ENCODE measurements at regions not wholly inside any gene's neighbourhood (a gene's known extent, or its start where the extent isn't known, plus 50 kb on each side); places are given as distances from the start of the nearest gene placed in this dataset.

DNA sequence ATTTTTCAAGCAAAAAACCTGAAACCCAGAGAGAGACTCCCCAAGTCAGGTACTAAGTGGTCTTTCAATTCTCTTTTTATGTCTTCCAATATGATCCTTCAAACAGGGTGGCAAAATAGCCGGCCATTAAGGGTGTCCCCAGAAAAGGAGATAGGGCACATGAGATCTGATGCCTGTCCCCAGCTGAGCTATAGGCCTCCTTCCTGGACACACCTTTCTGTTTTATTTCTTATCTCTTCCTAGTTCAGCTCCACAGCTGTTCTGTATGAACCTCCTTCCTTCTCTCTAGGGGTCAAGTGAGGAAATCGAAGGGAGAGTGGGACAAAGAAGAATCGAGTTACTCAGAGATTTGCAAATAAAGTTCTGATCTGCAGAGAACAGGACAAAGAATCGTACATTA is 112.4 kb upstream of the ATP1A1 start:
- no peak for DNase-seq
- no peaks in the 10 kb centered on the region for H4K20me1 ChIP-seq (ENCODE audit: insufficient read depth, low read depth, low read length)
- H2AFZ ChIP-seq (ENCODE audit: low read length), result no peak overlapping the region
- no peaks in the 10 kb centered on the region for H3K9me3 ChIP-seq (ENCODE audit: low read length)
- no peaks in the 10 kb centered on the region for H3K79me2 ChIP-seq (ENCODE audit: low read length)
- no peak overlapping the region for H3K4me3 ChIP-seq (ENCODE audit: low read length)
- no peaks in the 10 kb centered on the region for H3K36me3 ChIP-seq (ENCODE audit: insufficient read depth, low read length)
- H3K9me2 ChIP-seq (replicated peaks; ENCODE audit: insufficient read depth, low read length), result no peaks in the 10 kb centered on the region
- H3K9ac ChIP-seq (ENCODE audit: low read length), result no peak overlapping the region
- no peaks in the 10 kb centered on the region for H3K27me3 ChIP-seq (ENCODE audit: low read length)
- H3K27ac ChIP-seq (ENCODE audit: low read length), result no peak overlapping the region
- H3K4me2 ChIP-seq (ENCODE audit: low read depth, low read length, poor library complexity, severe bottlenecking), result no peak overlapping the region
- H3K4me1 ChIP-seq (ENCODE audit: low read length), result peaks cover 68% of the 10 kb centered on the region

DNA sequence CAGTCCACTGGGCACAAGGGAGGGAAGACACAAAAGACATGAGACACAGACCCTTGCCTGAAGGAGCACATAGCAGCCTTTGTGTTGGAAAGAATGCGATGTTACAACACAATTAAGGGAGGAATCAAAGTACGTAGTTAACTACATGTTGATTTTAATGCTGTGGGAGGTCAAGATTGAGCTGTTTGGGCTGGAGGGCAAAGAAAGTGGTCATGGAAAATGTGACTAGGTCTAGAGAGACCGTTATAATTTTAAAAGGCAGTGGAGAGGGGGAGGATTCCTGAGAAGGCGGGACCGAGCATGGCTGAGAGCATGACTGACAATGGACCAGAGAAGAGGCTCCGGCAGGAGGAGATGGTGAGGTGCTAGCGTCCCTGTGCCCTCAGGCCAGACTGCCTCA is 111.8 kb upstream of the ATP1A1 start:
- no peak overlapping the region for H3K4me3 ChIP-seq (ENCODE audit: low read length)
- H3K36me3 ChIP-seq (ENCODE audit: insufficient read depth, low read length), result no peaks in the 10 kb centered on the region
- no peak overlapping the region for H3K4me2 ChIP-seq (ENCODE audit: low read depth, low read length, poor library complexity, severe bottlenecking)
- no peaks in the 10 kb centered on the region for H4K20me1 ChIP-seq (ENCODE audit: insufficient read depth, low read depth, low read length)
- no peaks in the 10 kb centered on the region for H3K9me3 ChIP-seq (ENCODE audit: low read length)
- no peak overlapping the region for H2AFZ ChIP-seq (ENCODE audit: low read length)
- peaks cover 62% of the 10 kb centered on the region for H3K4me1 ChIP-seq (ENCODE audit: low read length)
- H3K79me2 ChIP-seq (ENCODE audit: low read length), result no peaks in the 10 kb centered on the region
- no peak for DNase-seq
- no peaks in the 10 kb centered on the region for H3K9me2 ChIP-seq (replicated peaks; ENCODE audit: insufficient read depth, low read length)
- H3K27ac ChIP-seq (ENCODE audit: low read length), result no peak overlapping the region
- H3K27me3 ChIP-seq (ENCODE audit: low read length), result no peaks in the 10 kb centered on the region
- no peak overlapping the region for H3K9ac ChIP-seq (ENCODE audit: low read length)

DNA sequence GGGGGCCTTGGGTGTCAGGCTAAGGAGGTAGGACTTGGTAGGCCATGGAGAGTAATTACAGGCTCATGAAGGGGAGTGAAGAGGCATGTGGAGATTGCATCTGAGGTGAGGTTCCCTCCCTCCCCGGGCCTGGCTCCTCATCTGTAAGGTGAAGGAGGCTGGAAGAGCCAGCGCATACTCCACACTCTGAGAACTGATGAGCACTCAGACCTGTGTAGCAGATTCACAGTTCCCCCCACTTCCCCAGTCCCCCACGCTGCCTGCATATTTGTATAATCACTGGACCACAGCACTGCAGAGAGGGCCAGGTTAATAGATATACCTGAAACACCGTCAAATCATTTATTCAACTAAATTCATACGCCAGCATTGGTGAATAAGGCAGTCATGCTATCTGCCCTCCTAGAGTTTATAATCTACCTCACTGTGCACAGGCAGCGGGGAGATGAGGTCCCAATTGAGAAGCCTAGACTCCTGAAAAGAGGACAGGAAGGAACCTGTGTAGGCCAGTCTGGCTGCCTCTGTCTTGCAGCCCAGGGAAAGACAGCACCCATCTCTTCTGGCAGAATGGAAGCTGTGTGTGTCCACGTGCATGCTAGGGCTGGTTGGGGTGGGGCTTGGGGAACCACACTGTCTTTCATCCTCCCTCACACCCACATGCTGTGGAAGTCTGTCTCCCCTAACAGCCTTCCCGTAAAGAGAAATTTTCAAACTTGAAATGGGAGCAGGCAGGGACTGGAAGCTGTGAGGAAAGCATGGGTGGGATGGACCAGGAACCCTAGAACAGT is 110.6 kb upstream of the ATP1A1 start:
- Histone ChIP-seq H3K27ac (ENCODE audit: low read length) (peak overlapping the region; percentile 45), H3K27me3 (ENCODE audit: low read length) (no peaks in the 10 kb centered on the region), H3K9ac (ENCODE audit: low read length) (peak overlapping the region; percentile 37), H3K4me1 (ENCODE audit: low read length) (peaks cover 50% of the 10 kb centered on the region), H4K20me1 (ENCODE audit: insufficient read depth, low read depth, low read length) (no peaks in the 10 kb centered on the region), H3K4me3 (ENCODE audit: low read length) (peak overlapping the region; percentile 33), H3K79me2 (ENCODE audit: low read length) (no peaks in the 10 kb centered on the region), H3K9me3 (ENCODE audit: low read length) (no peaks in the 10 kb centered on the region), H3K36me3 (ENCODE audit: insufficient read depth, low read length) (no peaks in the 10 kb centered on the region), H3K9me2 (replicated peaks; ENCODE audit: insufficient read depth, low read length) (no peaks in the 10 kb centered on the region), H2AFZ (ENCODE audit: low read length) (peak overlapping the region; percentile 54; the same call in 1 of the 2 replicates), H3K4me2 (ENCODE audit: low read depth, low read length, poor library complexity, severe bottlenecking) (peak overlapping the region; percentile 39)
- peak; percentile 79 for DNase-seq

DNA sequence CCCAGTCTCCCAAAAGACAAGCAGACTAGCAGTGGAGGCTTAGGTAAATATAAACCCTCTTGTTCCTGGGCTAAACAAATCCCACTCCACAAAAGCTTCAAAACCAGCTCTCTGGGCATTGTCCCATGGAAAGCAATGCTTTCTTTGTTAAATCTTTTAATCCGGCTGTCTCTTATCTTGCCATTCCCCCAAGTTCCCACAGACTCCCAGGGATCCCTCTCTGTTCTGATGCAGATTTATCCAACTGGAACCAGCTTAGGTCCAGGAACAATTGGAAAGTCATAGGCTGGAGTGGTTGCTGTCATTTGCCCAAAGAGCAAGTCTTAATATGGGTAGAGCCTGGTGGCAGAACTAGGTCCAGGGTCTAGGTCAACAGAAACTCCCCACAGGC is 110.1 kb upstream of the ATP1A1 start:
- Histone ChIP-seq H3K27me3 (ENCODE audit: low read length) (no peaks in the 10 kb centered on the region), H2AFZ (ENCODE audit: low read length) (no peak overlapping the region), H3K36me3 (ENCODE audit: insufficient read depth, low read length) (no peaks in the 10 kb centered on the region), H3K9me2 (replicated peaks; ENCODE audit: insufficient read depth, low read length) (no peaks in the 10 kb centered on the region), H3K4me3 (ENCODE audit: low read length) (no peak overlapping the region), H3K27ac (ENCODE audit: low read length) (peak overlapping the region; percentile 45), H3K79me2 (ENCODE audit: low read length) (no peaks in the 10 kb centered on the region), H3K9ac (ENCODE audit: low read length) (peak overlapping the region; percentile 37; the same call in 1 of the 2 replicates), H4K20me1 (ENCODE audit: insufficient read depth, low read depth, low read length) (no peaks in the 10 kb centered on the region), H3K4me2 (ENCODE audit: low read depth, low read length, poor library complexity, severe bottlenecking) (peak overlapping the region; percentile 39), H3K4me1 (ENCODE audit: low read length) (peaks cover 50% of the 10 kb centered on the region), H3K9me3 (ENCODE audit: low read length) (no peaks in the 10 kb centered on the region)
- DNase-seq, result no peak

DNA sequence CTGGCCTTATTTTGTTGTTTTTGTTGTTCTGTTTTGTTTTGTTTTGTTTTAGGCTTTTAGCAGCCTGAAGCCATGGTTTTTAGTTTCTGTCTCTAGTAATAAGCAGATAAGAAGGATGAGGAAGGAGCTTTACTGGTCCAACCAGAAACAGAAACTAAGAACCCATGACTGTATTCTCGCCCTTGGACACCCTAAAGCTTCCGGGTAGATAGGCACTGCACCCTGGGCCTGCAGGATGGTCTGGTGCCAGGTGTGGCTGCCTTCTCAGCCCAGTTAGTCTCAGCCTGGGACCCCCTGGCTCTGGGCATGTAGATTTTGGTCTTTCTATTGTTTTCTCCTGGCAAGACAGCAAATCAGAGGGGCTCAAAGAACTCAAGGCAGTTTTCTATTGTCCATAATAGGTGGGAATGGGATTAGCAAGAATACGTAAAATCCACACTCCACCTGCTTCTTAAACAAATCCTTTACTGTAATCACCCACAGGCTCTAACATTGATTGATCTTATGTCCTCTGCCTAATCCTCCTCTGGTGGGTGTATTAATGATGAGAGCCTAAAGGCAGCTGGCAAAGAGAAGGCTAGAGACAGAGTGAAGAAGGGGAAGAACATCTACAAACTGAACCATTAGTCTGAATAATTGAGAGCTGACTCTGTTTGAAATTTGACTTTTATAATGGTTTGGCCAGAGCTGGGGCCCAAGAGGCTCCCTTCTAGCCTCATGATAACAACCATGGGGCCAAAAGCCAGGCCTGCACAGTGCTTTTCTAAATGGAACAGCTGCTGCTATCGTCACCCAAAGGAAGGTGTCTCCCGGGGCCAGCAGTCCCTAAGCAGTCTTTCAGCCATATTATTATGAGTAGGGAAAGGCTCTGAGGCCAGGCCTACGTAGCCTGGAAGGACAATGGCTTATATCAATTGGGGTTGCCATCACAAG is 106.8 kb upstream of the ATP1A1 start:
- no peaks in the 10 kb centered on the region; the same call in 1 of the 2 replicates for H3K9me2 ChIP-seq (replicated peaks; ENCODE audit: insufficient read depth, low read length)
- no peak for DNase-seq
- H3K27ac ChIP-seq (ENCODE audit: low read length), result no peak overlapping the region
- H3K9ac ChIP-seq (ENCODE audit: low read length), result no peak overlapping the region
- H3K4me2 ChIP-seq (ENCODE audit: low read depth, low read length, poor library complexity, severe bottlenecking), result no peak overlapping the region
- H3K4me1 ChIP-seq (ENCODE audit: low read length), result peaks cover 31% of the 10 kb centered on the region
- no peaks in the 10 kb centered on the region for H3K27me3 ChIP-seq (ENCODE audit: low read length)
- H2AFZ ChIP-seq (ENCODE audit: low read length), result no peak overlapping the region
- H3K4me3 ChIP-seq (ENCODE audit: low read length), result no peak overlapping the region
- H3K36me3 ChIP-seq (ENCODE audit: insufficient read depth, low read length), result no peaks in the 10 kb centered on the region
- H4K20me1 ChIP-seq (ENCODE audit: insufficient read depth, low read depth, low read length), result no peaks in the 10 kb centered on the region
- H3K9me3 ChIP-seq (ENCODE audit: low read length), result no peaks in the 10 kb centered on the region
- H3K79me2 ChIP-seq (ENCODE audit: low read length), result no peaks in the 10 kb centered on the region

DNA sequence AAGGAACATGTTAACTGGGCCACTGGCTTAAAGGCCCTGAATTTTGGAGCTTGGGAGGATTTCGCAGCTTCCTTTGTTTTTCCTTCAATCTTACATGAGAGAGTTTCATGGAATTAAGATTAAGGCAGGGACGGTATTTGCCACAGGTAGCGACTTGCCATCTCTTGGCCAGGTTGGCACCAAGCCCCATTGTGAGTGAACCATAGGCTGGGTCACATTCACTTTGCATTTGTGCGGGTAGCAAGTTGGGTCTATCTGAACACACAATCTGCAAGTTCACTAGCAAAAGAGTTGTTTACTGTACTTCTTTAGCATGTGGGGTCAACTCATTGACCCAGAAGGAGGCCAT is 106.2 kb upstream of the ATP1A1 start:
- Histone ChIP-seq H3K4me1 (ENCODE audit: low read length) (peaks cover 25% of the 10 kb centered on the region), H3K9me3 (ENCODE audit: low read length) (no peaks in the 10 kb centered on the region), H3K79me2 (ENCODE audit: low read length) (no peaks in the 10 kb centered on the region), H2AFZ (ENCODE audit: low read length) (no peak overlapping the region), H3K4me2 (ENCODE audit: low read depth, low read length, poor library complexity, severe bottlenecking) (no peak overlapping the region), H3K9ac (ENCODE audit: low read length) (no peak overlapping the region), H3K4me3 (ENCODE audit: low read length) (no peak overlapping the region), H3K9me2 (replicated peaks; ENCODE audit: insufficient read depth, low read length) (no peaks in the 10 kb centered on the region; the same call in 1 of the 2 replicates), H4K20me1 (ENCODE audit: insufficient read depth, low read depth, low read length) (no peaks in the 10 kb centered on the region), H3K27me3 (ENCODE audit: low read length) (no peaks in the 10 kb centered on the region), H3K36me3 (ENCODE audit: insufficient read depth, low read length) (no peaks in the 10 kb centered on the region), H3K27ac (ENCODE audit: low read length) (no peak overlapping the region)
- DNase-seq, result no peak

DNA sequence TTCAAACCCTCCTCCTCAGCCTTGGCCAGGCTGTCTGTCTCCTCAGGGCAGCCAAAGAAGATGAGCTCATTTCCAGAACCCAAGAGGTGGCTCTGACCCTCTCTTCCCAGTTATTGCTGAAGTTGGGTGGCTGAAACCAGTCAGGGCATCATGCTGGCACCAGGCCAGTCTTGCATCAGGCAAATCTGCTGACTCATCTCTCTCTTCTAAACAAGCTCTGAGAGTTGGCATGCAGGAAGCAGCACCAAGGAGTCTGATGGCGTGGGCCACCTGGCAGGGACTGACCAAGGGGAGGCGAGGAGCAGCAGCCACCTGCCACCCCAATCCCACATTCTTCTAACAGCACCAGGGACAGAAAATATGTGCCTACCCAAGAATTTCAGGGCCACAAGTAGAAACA is 104.8 kb upstream of the ATP1A1 start:
- H3K9ac ChIP-seq (ENCODE audit: low read length), result no peak overlapping the region
- DNase-seq, result peak; percentile 65
- H3K4me2 ChIP-seq (ENCODE audit: low read depth, low read length, poor library complexity, severe bottlenecking), result no peak overlapping the region
- no peaks in the 10 kb centered on the region for H3K27me3 ChIP-seq (ENCODE audit: low read length)
- no peaks in the 10 kb centered on the region for H3K36me3 ChIP-seq (ENCODE audit: insufficient read depth, low read length)
- no peak overlapping the region for H2AFZ ChIP-seq (ENCODE audit: low read length)
- H3K79me2 ChIP-seq (ENCODE audit: low read length), result no peaks in the 10 kb centered on the region
- no peaks in the 10 kb centered on the region; the same call in 1 of the 2 replicates for H3K9me2 ChIP-seq (replicated peaks; ENCODE audit: insufficient read depth, low read length)
- no peak overlapping the region for H3K27ac ChIP-seq (ENCODE audit: low read length)
- no peak overlapping the region for H3K4me3 ChIP-seq (ENCODE audit: low read length)
- no peaks in the 10 kb centered on the region for H4K20me1 ChIP-seq (ENCODE audit: insufficient read depth, low read depth, low read length)
- peaks cover 14% of the 10 kb centered on the region for H3K4me1 ChIP-seq (ENCODE audit: low read length)
- H3K9me3 ChIP-seq (ENCODE audit: low read length), result no peaks in the 10 kb centered on the region

DNA sequence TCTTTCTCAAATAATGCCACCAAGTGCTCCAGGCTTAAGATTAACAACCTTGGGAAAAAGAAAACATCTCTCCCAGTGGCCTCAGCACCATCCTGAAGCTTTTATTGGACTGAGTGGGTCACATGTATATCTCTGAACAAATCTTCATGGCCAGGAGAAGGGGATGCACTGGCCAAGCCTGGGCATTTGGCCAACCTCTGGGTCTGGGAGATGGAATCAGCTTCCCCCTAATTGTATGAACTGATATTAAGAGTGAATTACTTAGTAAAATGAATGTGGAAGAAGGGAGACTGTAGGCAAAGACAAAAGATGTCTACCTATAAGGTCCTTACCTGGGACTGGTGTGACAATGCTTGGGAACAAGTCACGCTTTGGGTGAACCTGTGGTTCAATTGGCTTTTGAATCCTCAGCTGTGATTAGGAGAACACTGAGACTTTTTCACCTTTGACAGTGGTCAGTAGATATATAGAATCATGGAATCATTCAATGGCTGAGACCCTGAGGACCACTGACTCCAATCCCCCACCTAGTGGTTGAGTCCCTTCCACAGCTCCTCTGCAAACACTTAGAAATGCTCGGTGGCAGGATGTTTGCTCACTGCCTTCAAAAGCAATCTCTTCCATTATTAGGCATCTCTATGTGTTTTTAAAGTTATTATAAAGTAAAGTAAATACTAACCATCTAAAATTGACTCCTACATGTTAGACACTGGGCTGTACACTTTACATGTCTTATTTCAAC is 102.6 kb upstream of the ATP1A1 start:
- H3K4me3 ChIP-seq (ENCODE audit: low read length), result no peak overlapping the region
- no peaks in the 10 kb centered on the region for H3K27me3 ChIP-seq (ENCODE audit: low read length)
- H4K20me1 ChIP-seq (ENCODE audit: insufficient read depth, low read depth, low read length), result no peaks in the 10 kb centered on the region
- H3K9ac ChIP-seq (ENCODE audit: low read length), result no peak overlapping the region
- H2AFZ ChIP-seq (ENCODE audit: low read length), result no peak overlapping the region
- H3K79me2 ChIP-seq (ENCODE audit: low read length), result no peaks in the 10 kb centered on the region
- H3K9me3 ChIP-seq (ENCODE audit: low read length), result no peaks in the 10 kb centered on the region
- no peaks in the 10 kb centered on the region for H3K36me3 ChIP-seq (ENCODE audit: insufficient read depth, low read length)
- no peak overlapping the region for H3K27ac ChIP-seq (ENCODE audit: low read length)
- H3K9me2 ChIP-seq (replicated peaks; ENCODE audit: insufficient read depth, low read length), result no peaks in the 10 kb centered on the region; the same call in 1 of the 2 replicates
- peaks cover 20% of the 10 kb centered on the region for H3K4me1 ChIP-seq (ENCODE audit: low read length)
- no peak overlapping the region for H3K4me2 ChIP-seq (ENCODE audit: low read depth, low read length, poor library complexity, severe bottlenecking)
- no peak for DNase-seq

Data from Karpas-422 (cell line).